ENCODE measurements at regions not wholly inside any gene's neighbourhood (a gene's known extent, or its start where the extent isn't known, plus 50 kb on each side); places are given as distances from the start of the nearest gene placed in this dataset.

- no peaks in the 10 kb centered on the region for H3K4me1 Mint-ChIP-seq
- Histone ChIP-seq H2AFZ (ENCODE audit: insufficient read depth, low read depth, low read length, poor library complexity, severe bottlenecking) (no peak overlapping the region), H3K36me3 (replicated peaks in 1 of 2; ENCODE audit: control extremely low read depth in 1 of 2, control insufficient read depth in 1 of 2, extremely low read depth in 1 of 2, insufficient read depth in 2 of 2, low read length in 1 of 2) (no peaks in the 10 kb centered on the region), H3K27me3 (replicated peaks in 1 of 4; ENCODE audit: control extremely low read depth in 1 of 4, control insufficient read depth in 3 of 4, insufficient read depth in 4 of 4, low read length in 3 of 4) (no peaks in the 10 kb centered on the region), H3K9ac (ENCODE audit: low read length) (no peak overlapping the region), H3K9me3 (ENCODE audit: control extremely low read depth in 1 of 3, control insufficient read depth in 2 of 3, insufficient read depth in 1 of 3, low read length in 2 of 3) (peaks cover 0 to 3% (median 0%) of the 10 kb centered on the region in 3 donors), H3K27ac (ENCODE audit: low read length in 2 of 2) (no peak overlapping the region), H4K20me1 (ENCODE audit: control insufficient read depth, insufficient read depth, low read length, poor library complexity, severe bottlenecking) (no peaks in the 10 kb centered on the region), H3K4me1 (ENCODE audit: control insufficient read depth in 2 of 2, insufficient read depth in 2 of 2, low read length in 2 of 2) (no peaks in the 10 kb centered on the region), H3K4me3 (ENCODE audit: control extremely low read depth in 1 of 5, extremely low read depth in 1 of 5, insufficient read depth in 1 of 5, low read depth in 2 of 5, low read length in 4 of 5) (no peak overlapping the region), H3K79me2 (ENCODE audit: control insufficient read depth, insufficient read depth, low read length) (no peaks in the 10 kb centered on the region), H3K4me2 (replicated peaks; ENCODE audit: low read depth, low read length, poor library complexity, severe bottlenecking) (no peak overlapping the region)
- TF ChIP-seq EZH2 (IDR thresholded peaks at IDR 0.05; ENCODE audit: borderline replicate concordance, insufficient read depth, low read depth, low read length, poor library complexity, severe bottlenecking), result no peak
- TF ChIP-seq, protein P1, sequence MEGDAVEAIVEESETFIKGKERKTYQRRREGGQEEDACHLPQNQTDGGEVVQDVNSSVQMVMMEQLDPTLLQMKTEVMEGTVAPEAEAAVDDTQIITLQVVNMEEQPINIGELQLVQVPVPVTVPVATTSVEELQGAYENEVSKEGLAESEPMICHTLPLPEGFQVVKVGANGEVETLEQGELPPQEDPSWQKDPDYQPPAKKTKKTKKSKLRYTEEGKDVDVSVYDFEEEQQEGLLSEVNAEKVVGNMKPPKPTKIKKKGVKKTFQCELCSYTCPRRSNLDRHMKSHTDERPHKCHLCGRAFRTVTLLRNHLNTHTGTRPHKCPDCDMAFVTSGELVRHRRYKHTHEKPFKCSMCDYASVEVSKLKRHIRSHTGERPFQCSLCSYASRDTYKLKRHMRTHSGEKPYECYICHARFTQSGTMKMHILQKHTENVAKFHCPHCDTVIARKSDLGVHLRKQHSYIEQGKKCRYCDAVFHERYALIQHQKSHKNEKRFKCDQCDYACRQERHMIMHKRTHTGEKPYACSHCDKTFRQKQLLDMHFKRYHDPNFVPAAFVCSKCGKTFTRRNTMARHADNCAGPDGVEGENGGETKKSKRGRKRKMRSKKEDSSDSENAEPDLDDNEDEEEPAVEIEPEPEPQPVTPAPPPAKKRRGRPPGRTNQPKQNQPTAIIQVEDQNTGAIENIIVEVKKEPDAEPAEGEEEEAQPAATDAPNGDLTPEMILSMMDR (IDR thresholded peaks at IDR 0.05), result no peak
- H3K9me3 Mint-ChIP-seq (ENCODE audit: insufficient read depth), result no peaks in the 10 kb centered on the region
- POLR2A ChIA-PET, result no interaction called here
- ATAC-seq (ENCODE audit: low read depth) (no peak), DNase-seq (no peak)
- no peaks in the 10 kb centered on the region for H3K27me3 Mint-ChIP-seq
- no peak overlapping the region for H3K27ac Mint-ChIP-seq
- intact Hi-C loops (cut with micrococcal nuclease), result no loop called here
- H3K4me3 Mint-ChIP-seq, result no peak overlapping the region
- CTCF ChIA-PET, result no interaction called here
- WGBS (ENCODE audit: insufficient coverage), result 88% methylated on average over 2 of the region's 4 CpGs
These were observed 346.9 kb downstream of the MEIS1 start for GRCh38 chr2:66781804-66782203.

- H3K4me1 ChIP-seq (ENCODE audit: control insufficient read depth in 2 of 2, insufficient read depth in 2 of 2, low read length in 2 of 2), result no peaks in the 10 kb centered on the region
- no peak overlapping the region for H2AFZ ChIP-seq (ENCODE audit: insufficient read depth, low read depth, low read length, poor library complexity, severe bottlenecking)
- no peaks in the 10 kb centered on the region for H3K9me3 Mint-ChIP-seq (ENCODE audit: insufficient read depth)
- CTCF ChIA-PET, result no interaction called here
- no peak overlapping the region for H3K4me3 Mint-ChIP-seq
- no peak overlapping the region for H3K27ac ChIP-seq (ENCODE audit: low read length in 2 of 2)
- 92% methylated on average over 5 of the region's 7 CpGs for WGBS (ENCODE audit: insufficient coverage)
- H3K4me1 Mint-ChIP-seq, result no peaks in the 10 kb centered on the region
- TF ChIP-seq EZH2 (IDR thresholded peaks at IDR 0.05; ENCODE audit: borderline replicate concordance, insufficient read depth, low read depth, low read length, poor library complexity, severe bottlenecking), result no peak
- TF ChIP-seq, protein P1 (IDR thresholded peaks at IDR 0.05), result no peak
- intact Hi-C loops (cut with micrococcal nuclease), result no loop called here
- peaks cover 0 to 3% (median 0%) of the 10 kb centered on the region in 3 donors for H3K9me3 ChIP-seq (ENCODE audit: control extremely low read depth in 1 of 3, control insufficient read depth in 2 of 3, insufficient read depth in 1 of 3, low read length in 2 of 3)
- no peaks in the 10 kb centered on the region for H3K36me3 ChIP-seq (replicated peaks in 1 of 2; ENCODE audit: control extremely low read depth in 1 of 2, control insufficient read depth in 1 of 2, extremely low read depth in 1 of 2, insufficient read depth in 2 of 2, low read length in 1 of 2)
- H3K4me2 ChIP-seq (replicated peaks; ENCODE audit: low read depth, low read length, poor library complexity, severe bottlenecking), result no peak overlapping the region
- no peak overlapping the region for H3K27ac Mint-ChIP-seq
- H4K20me1 ChIP-seq (ENCODE audit: control insufficient read depth, insufficient read depth, low read length, poor library complexity, severe bottlenecking), result no peaks in the 10 kb centered on the region
- no peaks in the 10 kb centered on the region for H3K27me3 Mint-ChIP-seq
- ATAC-seq (ENCODE audit: low read depth) (no peak), DNase-seq (no peak)
- no peak overlapping the region for H3K9ac ChIP-seq (ENCODE audit: low read length)
- H3K4me3 ChIP-seq (ENCODE audit: control extremely low read depth in 1 of 5, extremely low read depth in 1 of 5, insufficient read depth in 1 of 5, low read depth in 2 of 5, low read length in 4 of 5), result no peak overlapping the region
- no peaks in the 10 kb centered on the region for H3K79me2 ChIP-seq (ENCODE audit: control insufficient read depth, insufficient read depth, low read length)
- H3K27me3 ChIP-seq (replicated peaks in 1 of 4; ENCODE audit: control extremely low read depth in 1 of 4, control insufficient read depth in 3 of 4, insufficient read depth in 4 of 4, low read length in 3 of 4), result no peaks in the 10 kb centered on the region
- POLR2A ChIA-PET, result no interaction called here
These were observed 347.9 kb downstream of the MEIS1 start for GRCh38 chr2:66782780-66783361.
